ENCODE measurements at regions not wholly inside any gene's neighbourhood (a gene's known extent, or its start where the extent isn't known, plus 50 kb on each side); places are given as distances from the start of the nearest gene placed in this dataset.

- H3K4me1 ChIP-seq: no peaks in the 10 kb centered on the region
- H3K27me3 ChIP-seq: peaks cover 0 to 7% of the 10 kb centered on the region in 2 donors
- ATAC-seq (no peak), DNase-seq (no peak)
- intact Hi-C loops (cut with DNase I): no loop called here
- no peak overlapping the region for H3K4me3 ChIP-seq
- no peaks in the 10 kb centered on the region for H3K9me3 ChIP-seq
- H3K36me3 ChIP-seq: no peaks in the 10 kb centered on the region
- TF ChIP-seq CTCF (IDR thresholded peaks at IDR 0.05): no peak
- H3K27ac ChIP-seq: no peak overlapping the region
These were observed 144.4 kb downstream of the MAGEB17 start for GRCh38 chrX:16311671-16312070.

GRCh38 chrX:16312761-16313623 lies 145.7 kb downstream of the MAGEB17 start:
- H3K4me3 ChIP-seq: no peak overlapping the region
- peaks cover 0 to 7% of the 10 kb centered on the region in 2 donors for H3K27me3 ChIP-seq
- H3K9me3 ChIP-seq: no peaks in the 10 kb centered on the region
- intact Hi-C loops (cut with DNase I): no loop called here
- DNase-seq (no peak), ATAC-seq (no peak)
- H3K36me3 ChIP-seq: no peaks in the 10 kb centered on the region
- no peak for TF ChIP-seq CTCF (IDR thresholded peaks at IDR 0.05)
- H3K4me1 ChIP-seq: no peaks in the 10 kb centered on the region
- H3K27ac ChIP-seq: no peak overlapping the region

DNA sequence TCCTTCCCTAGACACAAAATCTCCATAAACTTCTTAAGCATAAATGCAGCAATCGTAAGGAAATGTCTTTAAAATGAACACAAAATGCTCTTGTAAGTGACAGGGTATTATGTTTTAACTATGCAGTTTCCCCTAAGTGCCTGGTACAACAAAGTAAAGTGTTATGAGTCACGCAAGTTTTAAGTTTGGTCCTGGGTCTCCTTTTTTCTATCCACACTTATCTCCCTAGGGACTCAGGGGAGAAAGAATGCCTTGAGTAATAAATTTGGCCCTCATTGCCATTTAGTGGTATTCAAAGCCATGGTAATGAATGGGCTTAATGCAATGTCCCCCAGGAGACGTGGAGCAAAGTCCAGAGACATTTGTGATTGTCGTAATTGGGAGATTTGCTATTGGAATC lies 149.1 kb downstream of the MAGEB17 start:
- Histone ChIP-seq H3K9me3 (no peaks in the 10 kb centered on the region), H3K27me3 (no peaks in the 10 kb centered on the region), H3K4me1 (no peaks in the 10 kb centered on the region), H3K4me3 (no peak overlapping the region), H3K36me3 (no peaks in the 10 kb centered on the region), H3K27ac (no peak overlapping the region)
- ATAC-seq (no peak), DNase-seq (no peak)
- intact Hi-C loops (cut with DNase I): no loop called here
- no peak for TF ChIP-seq CTCF (IDR thresholded peaks at IDR 0.05)

DNA sequence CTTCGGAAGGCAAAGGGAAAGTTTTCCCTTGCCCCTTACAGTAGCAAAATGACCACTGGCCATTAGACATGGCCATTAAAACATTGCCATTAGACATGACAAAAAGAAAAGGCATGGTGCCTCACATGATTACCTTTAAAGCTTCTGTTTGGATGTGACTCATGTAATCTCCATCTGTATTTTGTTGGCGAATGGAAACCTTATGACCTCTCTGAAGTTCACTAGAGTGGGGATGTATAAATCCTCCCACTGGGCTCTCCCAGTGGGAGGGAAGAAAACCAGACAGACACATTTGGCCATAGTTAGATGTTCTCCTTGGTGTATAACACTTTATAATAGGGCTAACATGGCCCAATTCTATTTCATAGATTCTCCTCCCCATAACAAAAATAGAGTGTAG lies 152.6 kb downstream of the MAGEB17 start:
- no peak for TF ChIP-seq CTCF (IDR thresholded peaks at IDR 0.05)

GRCh38 chrX:16320765-16321355 lies 153.6 kb downstream of the MAGEB17 start:
- Histone ChIP-seq H3K36me3 (no peaks in the 10 kb centered on the region), H3K9me3 (no peaks in the 10 kb centered on the region), H3K27me3 (no peaks in the 10 kb centered on the region), H3K4me1 (no peaks in the 10 kb centered on the region), H3K27ac (no peak overlapping the region), H3K4me3 (no peak overlapping the region)
- intact Hi-C loops (cut with DNase I): no loop called here
- ATAC-seq: no peak
- TF ChIP-seq CTCF (IDR thresholded peaks at IDR 0.05): no peak
- no peak for DNase-seq

More for the DNA sequence above, 152.6 kb downstream of the MAGEB17 start:
- intact Hi-C loops (cut with DNase I): no loop called here
- Histone ChIP-seq H3K4me1 (no peaks in the 10 kb centered on the region), H3K36me3 (no peaks in the 10 kb centered on the region), H3K27me3 (no peaks in the 10 kb centered on the region), H3K4me3 (no peak overlapping the region), H3K27ac (no peak overlapping the region), H3K9me3 (no peaks in the 10 kb centered on the region)
- ATAC-seq (no peak), DNase-seq (no peak)

Data from left lung (tissue), 4 donors.